B cell (primary cell): ENCODE measurements at regions not wholly inside any gene's neighbourhood (a gene's known extent, or its start where the extent isn't known, plus 50 kb on each side); places are given as distances from the start of the nearest gene placed in this dataset.

ENCODE experiments used
- ATAC-seq: fragments of 200-7000 bp; cut with Tn5 transposase; one replicate; pipeline ENCODE4 v1.10.0; 2021; ENCODE audit warnings: low read depth, mild to moderate bottlenecking, moderate number of reproducible peaks, moderate library complexity
- CTCF ChIA-PET: fragments of 350-600 bp; sonication (Branson Sonifier 250); formaldehyde crosslinking; loops from one replicate; lab custom pipeline; 2021; ENCODE audit warnings: antibody characterized with exemption, inconsistent platforms; lab: Charles Lee
- POLR2A ChIA-PET: fragments of 350-600 bp; sonication (Branson Sonifier 250); formaldehyde crosslinking; loops from one replicate; lab custom pipeline; 2021; ENCODE audit warnings: antibody characterized with exemption; lab: Charles Lee
- DNase-seq: peaks from one replicate; pipeline ENCODE4 v3.0.0; 2013
- H2AFZ ChIP-seq: 2 replicates; pipeline ENCODE4 v1.6.1; 2012; ENCODE audit warnings: mild to moderate bottlenecking, low read depth, low read length; ENCODE audit not compliant: insufficient read depth, poor library complexity, severe bottlenecking
- H3K27ac ChIP-seq, 2 donors: 1 replicate in 1 of 2; 2 replicates in 1 of 2; pipeline ENCODE4 v1.5.1; 2012 to 2013; ENCODE audit warnings: low read length in 2 of 2, mild to moderate bottlenecking in 2 of 2, moderate library complexity in 1 of 2
- H3K27me3 ChIP-seq, 4 experiments: fragments of 200-600 bp in 1 of 4; sonication (generic) in 1 of 4; replicated peaks in 1 of 4; 1 replicate in 2 of 4; 2 replicates in 2 of 4; pipeline versions ENCODE4 v1.6.1 to v1.7.0; 2013 to 2016; ENCODE audit warnings: low read length in 3 of 4, mild to moderate bottlenecking in 2 of 4, mixed read lengths in 1 of 4, moderate library complexity in 1 of 4; ENCODE audit not compliant: insufficient read depth in 4 of 4, control insufficient read depth in 3 of 4; ENCODE audit errors: control extremely low read depth in 1 of 4
- H3K36me3 ChIP-seq, 2 experiments: replicated peaks in 1 of 2; 1 replicate in 1 of 2; 2 replicates in 1 of 2; pipeline versions ENCODE4 v1.6.1 to v1.7.1; 2013; ENCODE audit warnings: low read length in 1 of 2; ENCODE audit not compliant: insufficient read depth in 2 of 2, control insufficient read depth in 1 of 2; ENCODE audit errors: control extremely low read depth in 1 of 2, extremely low read depth in 1 of 2
- H3K4me1 ChIP-seq, 2 donors: fragments of 200-600 bp in 1 of 2; sonication (generic) in 1 of 2; 1 replicate in 1 of 2; 2 replicates in 1 of 2; pipeline versions ENCODE4 v1.5.1 to v1.6.1; 2013 to 2017; ENCODE audit warnings: low read length in 2 of 2; ENCODE audit not compliant: control insufficient read depth in 2 of 2, insufficient read depth in 2 of 2
- H3K4me2 ChIP-seq: replicated peaks from 2 replicates; pipeline ENCODE3; 2012; ENCODE audit warnings: mild to moderate bottlenecking, low read depth, low read length; ENCODE audit not compliant: poor library complexity, severe bottlenecking
- H3K4me3 ChIP-seq, 5 experiments: fragments of 200-600 bp in 1 of 5; sonication (generic) in 1 of 5; 1 replicate in 3 of 5; 2 replicates in 2 of 5; pipeline versions ENCODE4 v1.5.1 to v1.7.0; 2011 to 2016; ENCODE audit warnings: low read length in 4 of 5, mild to moderate bottlenecking in 4 of 5, low read depth in 2 of 5, control low read depth in 1 of 5, moderate library complexity in 1 of 5; ENCODE audit not compliant: insufficient read depth in 1 of 5; ENCODE audit errors: control extremely low read depth in 1 of 5, extremely low read depth in 1 of 5
- H3K79me2 ChIP-seq: fragments of 200-600 bp; sonication (generic); one replicate; pipeline ENCODE4 v1.6.0; 2016; ENCODE audit warnings: low read length; ENCODE audit not compliant: control insufficient read depth, insufficient read depth
- H3K9ac ChIP-seq: fragments of 200-600 bp; sonication (generic); 2 replicates; pipeline ENCODE4 v1.6.1; 2017; ENCODE audit warnings: mild to moderate bottlenecking, low read length, moderate library complexity
- H3K9me3 ChIP-seq, 3 donors: one replicate each; pipeline versions ENCODE4 v1.6.1 to v1.7.1; 2013; ENCODE audit warnings: low read length in 2 of 3; ENCODE audit not compliant: control insufficient read depth in 2 of 3, insufficient read depth in 1 of 3; ENCODE audit errors: control extremely low read depth in 1 of 3
- H4K20me1 ChIP-seq: 2 replicates; pipeline ENCODE4 v1.6.0; 2012; ENCODE audit warnings: mild to moderate bottlenecking, low read length; ENCODE audit not compliant: insufficient read depth, control insufficient read depth, poor library complexity, severe bottlenecking
- H3K27ac Mint-ChIP-seq: one replicate; pipeline ENCODE4 v1.8.0; 2021; ENCODE audit warnings: mixed read lengths
- H3K27me3 Mint-ChIP-seq: one replicate; pipeline ENCODE4 v1.8.0; 2021; ENCODE audit warnings: mixed read lengths
- H3K4me1 Mint-ChIP-seq: one replicate; pipeline ENCODE4 v1.8.0; 2021; ENCODE audit warnings: mixed read lengths
- H3K4me3 Mint-ChIP-seq: one replicate; pipeline ENCODE4 v1.8.0; 2021; ENCODE audit warnings: mixed read lengths
- H3K9me3 Mint-ChIP-seq: one replicate; pipeline ENCODE4 v1.8.0; 2022; ENCODE audit warnings: mixed read lengths; ENCODE audit not compliant: insufficient read depth
- CTCF ChIP-seq: fragments of 200-600 bp; IDR thresholded peaks from one replicate; pipeline ENCODE4 v1.8.0; 2022; ENCODE audit warnings: antibody characterized with exemption, mild to moderate bottlenecking
- EZH2 ChIP-seq: IDR thresholded peaks from 2 replicates; pipeline ENCODE4 v1.6.1; 2012; ENCODE audit warnings: borderline replicate concordance, low read depth, mild to moderate bottlenecking, moderate library complexity, low read length; ENCODE audit not compliant: insufficient read depth, poor library complexity, severe bottlenecking
- WGBS: methylation state at CpG from one replicate; pipeline ENCODE4 v1.1.5; 2013; ENCODE audit warnings: missing lambda C conversion rate; ENCODE audit not compliant: insufficient coverage; 5-methylcytosine and 5-hydroxymethylcytosine counted together
- intact Hi-C: fragments of 100-400 bp; cut with micrococcal nuclease; formaldehyde crosslinking; loops from one replicate; pipeline ENCODE4 v1.10.0; 2022

- Mint-ChIP-seq H3K27ac (no peak overlapping the region), H3K9me3 (no peaks in the 10 kb centered on the region), H3K27me3 (no peaks in the 10 kb centered on the region), H3K4me3 (no peak overlapping the region), H3K4me1 (peaks cover 13% of the 10 kb centered on the region)
- no peaks in the 10 kb centered on the region for H3K79me2 ChIP-seq
- H3K9ac ChIP-seq = no peak overlapping the region
- ATAC-seq (no peak), DNase-seq (no peak)
- no peak overlapping the region for H3K27ac ChIP-seq
- ChIA-PET CTCF (interaction anchor here (1.2 to 1.3 kb wide), 2 partner anchors 16 to 68 kb away, joined by 3 read pairs; no protein-coding TSS in a partner anchor), POLR2A (no interaction called here)
- H3K36me3 ChIP-seq = no peaks in the 10 kb centered on the region
- no peak for TF ChIP-seq CTCF
- TF ChIP-seq EZH2 = no peak
- no CpG with 5 or more reads among the region's 2 CpGs for WGBS
- H4K20me1 ChIP-seq = no peaks in the 10 kb centered on the region
- H3K4me3 ChIP-seq = no peak overlapping the region
- no peak overlapping the region for H2AFZ ChIP-seq
- H3K4me1 ChIP-seq = peaks cover 0 to 7% of the 10 kb centered on the region in 2 donors
- H3K9me3 ChIP-seq = no peaks in the 10 kb centered on the region
- peaks cover 0 to 5% (median 0%) of the 10 kb centered on the region in 4 experiments for H3K27me3 ChIP-seq
- no peak overlapping the region for H3K4me2 ChIP-seq
- intact Hi-C loops = no loop called here
These were observed 62.3 kb downstream of the FOXI1 start for GRCh38 chr5:170168002-170168401.

- WGBS = 90% methylated on average over 2 of the region's 3 CpGs
- Histone ChIP-seq H3K4me3 (no peak overlapping the region), H4K20me1 (no peaks in the 10 kb centered on the region), H3K9me3 (no peaks in the 10 kb centered on the region), H2AFZ (no peak overlapping the region), H3K4me2 (no peak overlapping the region), H3K27me3 (peaks cover 0 to 5% (median 0%) of the 10 kb centered on the region in 4 experiments), H3K9ac (no peak overlapping the region), H3K36me3 (no peaks in the 10 kb centered on the region), H3K79me2 (no peaks in the 10 kb centered on the region), H3K4me1 (peaks cover 0 to 7% of the 10 kb centered on the region in 2 donors), H3K27ac (no peak overlapping the region)
- Mint-ChIP-seq H3K9me3 (no peaks in the 10 kb centered on the region), H3K27me3 (no peaks in the 10 kb centered on the region), H3K27ac (no peak overlapping the region), H3K4me1 (peaks cover 13% of the 10 kb centered on the region), H3K4me3 (no peak overlapping the region)
- DNase-seq = no peak
- ChIA-PET POLR2A (no interaction called here), CTCF (interaction anchor here (1.2 to 1.3 kb wide), 2 partner anchors 15 to 68 kb away, joined by 3 read pairs; no protein-coding TSS in a partner anchor)
- intact Hi-C loops = no loop called here
- TF ChIP-seq EZH2 (no peak), CTCF (no peak)
- ATAC-seq = no peak
These were observed 63.1 kb downstream of the FOXI1 start for GRCh38 chr5:170168797-170169196.
